GM23248 (cell line): ENCODE measurements at regions not wholly inside any gene's neighbourhood (a gene's known extent, or its start where the extent isn't known, plus 50 kb on each side); places are given as distances from the start of the nearest gene placed in this dataset.

Experiments used
- EZH2 ChIP-seq: fragments of 200-600 bp; sonication (generic); IDR thresholded peaks from 2 replicates; pipeline ENCODE4 v1.6.1; 2018; ENCODE audit warnings: antibody characterized with exemption, mild to moderate bottlenecking; ENCODE audit not compliant: insufficient read depth, poor library complexity, severe bottlenecking
- EZH2phosphoT487 ChIP-seq: fragments of 200-600 bp; sonication (generic); IDR thresholded peaks from 2 replicates; pipeline ENCODE4 v1.6.1; 2018; ENCODE audit warnings: antibody characterized with exemption, moderate library complexity, mild to moderate bottlenecking, low read depth; ENCODE audit not compliant: insufficient read depth

DNA sequence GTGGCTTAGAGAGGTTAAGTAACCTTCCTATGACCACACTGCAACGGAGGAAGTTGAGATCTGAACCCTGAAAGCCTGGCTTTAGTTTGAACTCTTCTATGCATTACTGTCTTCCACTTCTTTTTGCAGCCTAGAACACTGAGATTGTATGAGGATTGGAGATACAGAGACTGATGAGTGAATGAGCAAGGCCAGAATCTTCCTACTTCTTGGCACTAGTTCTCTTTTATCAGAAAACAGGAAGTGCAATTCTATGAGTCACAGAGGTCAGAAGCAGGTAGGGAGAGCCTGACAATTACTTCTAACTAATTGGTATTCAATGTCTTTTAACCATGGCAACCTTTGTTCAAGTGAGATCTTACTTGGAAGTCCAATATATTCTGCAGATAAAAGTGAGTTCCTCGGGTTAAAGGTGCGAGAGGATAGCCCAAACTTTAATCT, 219.0 kb downstream of the SHQ1 start:
- TF ChIP-seq EZH2 (no peak), EZH2phosphoT487 (no peak)
